GM03348 (cell line): ENCODE measurements at regions not wholly inside any gene's neighbourhood (a gene's known extent, or its start where the extent isn't known, plus 50 kb on each side); places are given as distances from the start of the nearest gene placed in this dataset.
"Not testable (repeated sequence)": the region's sequence is repeated elsewhere in the genome, so short reads cannot be mapped to it uniquely, and the experiment has no call there.

ENCODE experiments used
- DNase-seq: peaks from one replicate; pipeline ENCODE4 v3.0.0; 2012; ENCODE audit warnings: low spot score

GRCh38 chr2:19201911-19202462 is 156.4 kb downstream of the OSR1 start:
- no peak for DNase-seq

GRCh38 chr2:19198381-19198780 is 160.0 kb downstream of the OSR1 start:
- DNase-seq: no peak

GRCh38 chr2:19195661-19196060 is 162.8 kb downstream of the OSR1 start:
- DNase-seq: no peak

- DNase-seq: no peak
Observed at GRCh38 chr2:19189391-19189790, 169.0 kb downstream of the OSR1 start.

GRCh38 chr2:19187323-19188020 is 171.0 kb downstream of the OSR1 start:
- no peak for DNase-seq

- DNase-seq: no peak
Observed at GRCh38 chr2:19185086-19185485, 173.3 kb downstream of the OSR1 start.

GRCh38 chr2:19178175-19178574 is 180.2 kb downstream of the OSR1 start:
- no peak for DNase-seq

GRCh38 chr2:19176977-19177376 is 181.4 kb downstream of the OSR1 start:
- no peak for DNase-seq

- DNase-seq: no peak
Observed at GRCh38 chr2:19176172-19176852, 182.1 kb downstream of the OSR1 start.

GRCh38 chr2:19174176-19174575 is 184.2 kb downstream of the OSR1 start:
- no peak for DNase-seq

- DNase-seq: no peak
Observed at GRCh38 chr2:19171409-19171808, 187.0 kb downstream of the OSR1 start.

GRCh38 chr2:19169134-19169768 is 189.2 kb downstream of the OSR1 start:
- DNase-seq: no peak

GRCh38 chr2:19164099-19164498 is 194.3 kb downstream of the OSR1 start:
- not testable (repeated sequence) for DNase-seq

- no peak for DNase-seq
Observed at GRCh38 chr2:19158896-19159295, 199.5 kb downstream of the OSR1 start.

- no peak for DNase-seq
Observed at GRCh38 chr2:19158211-19158610, 200.2 kb downstream of the OSR1 start.

- no peak for DNase-seq
Observed at GRCh38 chr2:19156646-19157045, 201.8 kb downstream of the OSR1 start.

- no peak for DNase-seq
Observed at GRCh38 chr2:19150726-19151125, 207.7 kb downstream of the OSR1 start.

- no peak for DNase-seq
Observed at GRCh38 chr2:19146867-19147266, 211.6 kb downstream of the OSR1 start.

GRCh38 chr2:19141234-19142004 is 217.0 kb downstream of the OSR1 start:
- no peak for DNase-seq

GRCh38 chr2:19140463-19141208 is 217.8 kb downstream of the OSR1 start:
- DNase-seq: peak; percentile 47

- DNase-seq: no peak
Observed at GRCh38 chr2:19139386-19139785, 219.0 kb downstream of the OSR1 start.
